AG09309 (cell line): ENCODE measurements at regions not wholly inside any gene's neighbourhood (a gene's known extent, or its start where the extent isn't known, plus 50 kb on each side); places are given as distances from the start of the nearest gene placed in this dataset.

ENCODE experiments used
- DNase-seq: peaks from one replicate; pipeline ENCODE4 v3.0.0-alpha.2; 2010; ENCODE audit warnings: low read depth
- H3K4me3 ChIP-seq: 2 replicates; pipeline ENCODE4 v1.5.1; 2011; ENCODE audit warnings: mild to moderate bottlenecking, low read depth, low read length, moderate library complexity; ENCODE audit not compliant: control insufficient read depth
- CTCF ChIP-seq: IDR thresholded peaks from 2 replicates; pipeline ENCODE4 v1.5.1; 2011; ENCODE audit warnings: mild to moderate bottlenecking, low read depth, low read length, inconsistent platforms; ENCODE audit not compliant: insufficient read depth, control insufficient read depth; ENCODE audit errors: missing control alignments

GRCh38 chr2:76296438-76296837, 585.7 kb upstream of the GCFC2 start:
- no peak overlapping the region for H3K4me3 ChIP-seq
- DNase-seq, result no peak
- no peak for TF ChIP-seq CTCF

GRCh38 chr2:76295762-76296161, 585.0 kb upstream of the GCFC2 start:
- no peak for TF ChIP-seq CTCF
- H3K4me3 ChIP-seq, result no peak overlapping the region
- DNase-seq, result no peak

- TF ChIP-seq CTCF, result no peak
- no peak for DNase-seq
- no peak overlapping the region for H3K4me3 ChIP-seq
These were observed 577.9 kb upstream of the GCFC2 start for GRCh38 chr2:76288598-76288997.

GRCh38 chr2:76288146-76288545, 577.4 kb upstream of the GCFC2 start:
- no peak overlapping the region for H3K4me3 ChIP-seq
- no peak for DNase-seq
- TF ChIP-seq CTCF, result no peak

GRCh38 chr2:76283350-76283749, 572.6 kb upstream of the GCFC2 start:
- no peak overlapping the region for H3K4me3 ChIP-seq
- TF ChIP-seq CTCF, result no peak
- DNase-seq, result no peak

GRCh38 chr2:76281156-76281841, 570.6 kb upstream of the GCFC2 start:
- no peak overlapping the region for H3K4me3 ChIP-seq
- DNase-seq, result no peak
- TF ChIP-seq CTCF, result no peak
